SKM-1 (cell line): ENCODE measurements at regions not wholly inside any gene's neighbourhood (a gene's known extent, or its start where the extent isn't known, plus 50 kb on each side); places are given as distances from the start of the nearest gene placed in this dataset.

Experiments used
- DNase-seq: peaks from one replicate; lab custom pipeline; 2025; ENCODE audit not compliant: unreplicated experiment; lab: John Stamatoyannopoulos, UW

GRCh38 chr12:132439333-132439904 lies 50.5 kb upstream of the FBRSL1 start:
- no peak for DNase-seq

GRCh38 chr12:132438726-132439125 lies 51.2 kb upstream of the FBRSL1 start:
- no peak for DNase-seq

- DNase-seq = no peak
These were observed 51.8 kb upstream of the FBRSL1 start for GRCh38 chr12:132437943-132438700.

GRCh38 chr12:132437252-132437932 lies 52.6 kb upstream of the FBRSL1 start:
- no peak for DNase-seq

GRCh38 chr12:132436791-132437251 lies 53.1 kb upstream of the FBRSL1 start:
- no peak for DNase-seq

- DNase-seq = no peak
These were observed 54.3 kb upstream of the FBRSL1 start for GRCh38 chr12:132435486-132436187.

- no peak for DNase-seq
These were observed 56.1 kb upstream of the FBRSL1 start for GRCh38 chr12:132433641-132434395.

- no peak for DNase-seq
These were observed 57.0 kb upstream of the FBRSL1 start for GRCh38 chr12:132432721-132433577.

- DNase-seq = no peak
These were observed 57.7 kb upstream of the FBRSL1 start for GRCh38 chr12:132432126-132432705.

- DNase-seq = no peak
These were observed 58.8 kb upstream of the FBRSL1 start for GRCh38 chr12:132430838-132431774.

GRCh38 chr12:132429946-132430643 lies 59.9 kb upstream of the FBRSL1 start:
- DNase-seq = no peak

- no peak for DNase-seq
These were observed 60.4 kb upstream of the FBRSL1 start for GRCh38 chr12:132429602-132429945.

- no peak for DNase-seq
These were observed 60.9 kb upstream of the FBRSL1 start for GRCh38 chr12:132428936-132429601.

- no peak for DNase-seq
These were observed 61.7 kb upstream of the FBRSL1 start for GRCh38 chr12:132427999-132428935.

GRCh38 chr12:132427174-132427768 lies 62.7 kb upstream of the FBRSL1 start:
- no peak for DNase-seq
